HAP-1 (cell line): ENCODE measurements at regions not wholly inside any gene's neighbourhood (a gene's known extent, or its start where the extent isn't known, plus 50 kb on each side); places are given as distances from the start of the nearest gene placed in this dataset.
A peak's percentile ranks its signal among the peaks of the same experiment; 100 is the strongest.

Experiments
- DNase-seq, 2 experiments: peaks; one replicate each; pipeline ENCODE4 v3.0.0-alpha.2; 2016 to 2020; ENCODE audit warnings: low spot score in 2 of 2
- H3K27me3 ChIP-seq: fragments of 250-450 bp; sonication (Bioruptor Pico); 2 replicates; pipeline ENCODE4 v1.5.1; 2020; ENCODE audit warnings: low read depth, mild to moderate bottlenecking, moderate library complexity
- H3K36me3 ChIP-seq: fragments of 250-450 bp; sonication (Bioruptor Pico); replicated peaks from 2 replicates; pipeline ENCODE4 v1.5.1; 2020; ENCODE audit warnings: mild to moderate bottlenecking
- H3K4me1 ChIP-seq: fragments of 250-450 bp; sonication (Bioruptor Pico); 2 replicates; pipeline ENCODE4 v1.5.1; 2020; ENCODE audit warnings: mild to moderate bottlenecking
- H3K4me3 ChIP-seq: fragments of 250-450 bp; sonication (Bioruptor Pico); 2 replicates; pipeline ENCODE4 v1.5.1; 2020; ENCODE audit warnings: mild to moderate bottlenecking, moderate library complexity
- H3K9me3 ChIP-seq: fragments of 250-450 bp; sonication (Bioruptor Pico); 2 replicates; pipeline ENCODE4 v1.5.1; 2020; ENCODE audit warnings: mild to moderate bottlenecking, moderate library complexity
- in situ Hi-C: fragments of 300-500 bp; cut with MboI; formaldehyde crosslinking; loops from 3 replicates; pipeline ENCODE4 v1.14.3; 2020; ENCODE audit warnings: low sequenced_read_pairs, inconsistent platforms, mixed read lengths

GRCh38 chr3:115438799-115439198 lies 184.5 kb upstream of the GAP43 start:
- DNase-seq = no peak
- Histone ChIP-seq H3K4me1 (no peaks in the 10 kb centered on the region), H3K27me3 (no peaks in the 10 kb centered on the region), H3K9me3 (no peaks in the 10 kb centered on the region), H3K36me3 (no peaks in the 10 kb centered on the region), H3K4me3 (no peak overlapping the region)
- in situ Hi-C loops = no loop called here

DNA sequence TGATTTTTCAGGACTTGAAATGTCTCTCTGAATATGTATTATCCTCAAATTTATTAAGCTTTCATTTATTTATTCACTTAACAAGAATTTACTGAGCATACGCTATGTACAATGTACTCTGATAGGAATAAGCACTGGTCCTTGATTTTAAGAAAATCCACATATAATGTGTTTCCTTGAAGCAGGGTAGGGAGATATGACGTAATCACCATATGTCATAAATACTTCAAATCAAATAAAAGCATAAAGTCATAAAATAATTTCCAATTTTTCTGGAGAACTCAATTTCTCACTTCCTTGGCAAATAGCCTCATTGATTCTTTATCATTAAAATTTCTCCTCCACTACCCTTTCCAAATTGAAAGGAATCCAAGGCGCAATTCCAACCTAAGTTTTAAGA lies 177.8 kb upstream of the GAP43 start:
- DNase-seq = no peak
- no peaks in the 10 kb centered on the region for H3K4me1 ChIP-seq
- no peaks in the 10 kb centered on the region for H3K27me3 ChIP-seq
- H3K4me3 ChIP-seq = no peak overlapping the region
- no peaks in the 10 kb centered on the region for H3K36me3 ChIP-seq
- in situ Hi-C loops = no loop called here
- H3K9me3 ChIP-seq = no peaks in the 10 kb centered on the region

DNA sequence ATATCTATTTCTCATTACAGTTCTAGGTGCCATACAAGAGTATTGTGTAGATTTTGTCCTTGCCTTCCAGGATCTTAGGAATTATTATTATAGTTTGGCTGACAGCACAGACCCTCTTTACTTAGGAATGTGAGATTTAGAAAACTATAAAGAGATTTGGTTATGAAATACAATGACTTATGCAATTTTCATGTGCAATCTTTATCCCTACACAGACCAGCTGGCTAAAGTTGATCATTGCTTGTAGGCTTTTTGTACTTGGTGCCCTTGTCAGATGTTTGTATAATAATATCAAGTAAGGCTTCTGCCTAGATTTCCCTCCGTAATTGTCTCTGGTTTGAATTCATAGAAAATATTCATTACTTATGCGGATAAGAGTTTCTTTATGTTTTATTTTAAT lies 174.5 kb upstream of the GAP43 start:
- Histone ChIP-seq H3K9me3 (no peaks in the 10 kb centered on the region), H3K4me1 (peaks cover 3% of the 10 kb centered on the region; the same call in 1 of the 2 replicates), H3K27me3 (no peaks in the 10 kb centered on the region), H3K4me3 (no peak overlapping the region), H3K36me3 (no peaks in the 10 kb centered on the region)
- in situ Hi-C loops = no loop called here
- DNase-seq = no peak

DNA sequence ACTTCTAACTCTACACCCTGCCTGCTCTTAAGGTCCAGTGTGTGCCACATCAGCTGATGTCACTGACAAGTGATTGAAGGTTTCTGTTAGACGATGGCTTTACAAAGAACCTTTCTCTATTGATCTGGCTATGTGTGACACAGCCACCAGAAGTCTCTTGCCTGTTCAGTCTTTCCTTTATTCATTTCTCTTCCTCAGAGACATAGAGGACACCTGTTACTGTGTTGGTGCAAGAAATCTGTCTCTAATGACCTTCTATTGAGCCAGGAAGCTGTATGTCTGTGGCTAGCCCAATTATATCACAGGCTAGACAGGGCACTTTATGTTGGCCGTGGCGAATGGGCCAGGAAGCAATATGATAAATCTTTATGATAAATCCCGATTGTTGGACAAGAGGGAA lies 173.3 kb upstream of the GAP43 start:
- in situ Hi-C loops = no loop called here

DNA sequence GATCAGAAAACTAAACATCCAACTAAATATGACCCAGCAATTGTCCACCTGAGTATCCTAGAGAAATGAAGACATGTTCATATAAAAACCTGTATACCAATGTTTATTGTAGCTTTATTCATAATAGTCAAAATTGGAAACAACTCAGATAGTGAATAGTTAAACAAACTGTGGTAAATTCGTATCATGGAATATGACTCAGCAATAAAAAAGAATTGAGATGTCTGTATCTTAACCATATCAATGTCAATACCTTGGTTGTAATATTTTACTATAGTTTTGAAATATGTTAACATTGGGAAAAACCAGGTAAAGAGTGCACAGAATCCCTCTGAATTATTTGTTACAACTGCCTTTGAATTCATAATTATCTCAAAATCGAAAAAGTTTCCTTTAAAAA lies 159.3 kb upstream of the GAP43 start:
- in situ Hi-C loops = no loop called here
- no peaks in the 10 kb centered on the region for H3K27me3 ChIP-seq
- H3K36me3 ChIP-seq = no peaks in the 10 kb centered on the region
- H3K9me3 ChIP-seq = peaks cover 3% of the 10 kb centered on the region
- no peak for DNase-seq
- no peak overlapping the region for H3K4me3 ChIP-seq
- no peaks in the 10 kb centered on the region for H3K4me1 ChIP-seq

More for the DNA sequence above, 173.3 kb upstream of the GAP43 start:
- Histone ChIP-seq H3K36me3 (no peaks in the 10 kb centered on the region), H3K4me3 (no peak overlapping the region), H3K4me1 (peaks cover 10% of the 10 kb centered on the region; the same call in 1 of the 2 replicates), H3K9me3 (no peaks in the 10 kb centered on the region), H3K27me3 (no peaks in the 10 kb centered on the region)
- DNase-seq = no peak

DNA sequence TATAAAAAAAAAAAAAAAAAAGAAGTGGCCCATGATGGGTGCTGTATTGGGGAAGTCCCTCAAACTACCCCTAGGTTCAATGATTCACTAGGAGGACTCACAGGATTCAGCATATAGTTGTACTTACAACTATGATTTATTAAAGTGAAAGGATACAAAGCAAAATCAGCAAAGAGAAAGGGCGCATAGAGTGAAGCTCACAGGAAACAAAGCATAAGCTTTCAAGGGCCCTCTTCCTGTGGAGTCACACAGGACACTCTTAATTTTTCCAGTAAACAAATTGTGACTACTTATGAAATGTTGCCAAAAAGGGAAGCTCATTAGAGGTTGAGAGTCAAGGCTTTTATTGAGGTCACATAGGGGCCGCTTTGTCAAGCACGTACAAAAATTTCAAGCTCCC lies 153.7 kb upstream of the GAP43 start:
- Histone ChIP-seq H3K27me3 (no peaks in the 10 kb centered on the region), H3K4me1 (peaks cover 4% of the 10 kb centered on the region; the same call in 1 of the 2 replicates), H3K4me3 (no peak overlapping the region), H3K36me3 (no peaks in the 10 kb centered on the region), H3K9me3 (no peaks in the 10 kb centered on the region)
- DNase-seq = no peak
- in situ Hi-C loops = no loop called here

- Histone ChIP-seq H3K36me3 (no peaks in the 10 kb centered on the region), H3K4me3 (no peak overlapping the region), H3K9me3 (no peaks in the 10 kb centered on the region), H3K4me1 (peaks cover 4% of the 10 kb centered on the region; the same call in 1 of the 2 replicates), H3K27me3 (no peaks in the 10 kb centered on the region)
- in situ Hi-C loops = no loop called here
- DNase-seq = peak in 1 of 2 experiments; percentile 11
Observed at GRCh38 chr3:115470254-115470653, 153.1 kb upstream of the GAP43 start.

DNA sequence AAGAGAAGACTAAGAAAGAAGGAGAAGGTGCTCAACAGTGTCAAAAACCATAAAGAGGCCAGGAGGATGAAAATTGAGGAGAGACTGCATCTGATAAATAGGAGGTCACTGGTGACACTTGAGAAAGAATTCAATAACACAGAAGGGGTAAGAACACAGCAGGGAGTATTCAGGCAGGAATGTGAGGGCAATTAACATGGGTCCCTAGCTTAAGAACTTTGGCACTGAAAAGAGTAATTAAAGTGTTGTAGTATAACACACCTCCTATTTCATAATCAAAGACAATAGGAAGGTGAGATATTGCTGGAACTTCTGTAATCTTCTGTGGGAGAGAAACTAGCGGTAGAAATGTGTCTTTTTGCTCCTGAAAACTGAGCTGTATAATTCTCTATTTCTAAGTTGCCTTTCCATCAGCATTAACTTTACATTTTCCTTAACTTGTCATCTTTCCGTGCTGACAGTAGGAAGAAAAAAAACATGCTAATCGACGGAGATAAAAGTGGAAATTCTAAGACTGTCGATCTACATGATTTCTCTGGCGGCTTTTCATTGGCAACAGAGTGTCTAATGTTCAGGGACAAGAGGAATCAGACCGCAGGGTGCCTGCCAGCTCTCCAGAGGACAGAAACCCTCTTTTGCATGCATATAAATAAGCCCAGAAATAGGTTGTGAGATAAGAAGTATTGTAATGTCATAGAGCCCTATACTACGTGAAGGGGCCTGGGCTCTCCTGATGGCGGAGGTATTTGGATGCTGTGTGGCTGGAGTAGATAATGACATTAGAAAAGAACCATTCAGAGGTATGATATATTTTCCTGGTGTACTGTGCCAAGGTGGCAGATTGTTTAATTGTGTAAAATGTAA lies 147.9 kb upstream of the GAP43 start:
- no peaks in the 10 kb centered on the region for H3K9me3 ChIP-seq
- no peaks in the 10 kb centered on the region for H3K27me3 ChIP-seq
- H3K4me1 ChIP-seq = peaks cover 4% of the 10 kb centered on the region; the same call in 1 of the 2 replicates
- no peak overlapping the region for H3K4me3 ChIP-seq
- in situ Hi-C loops = no loop called here
- no peaks in the 10 kb centered on the region for H3K36me3 ChIP-seq
- DNase-seq = no peak

GRCh38 chr3:115476472-115476871 lies 146.8 kb upstream of the GAP43 start:
- in situ Hi-C loops = no loop called here
- DNase-seq = no peak
- H3K4me1 ChIP-seq = peaks cover 2% of the 10 kb centered on the region; the same call in 1 of the 2 replicates
- no peaks in the 10 kb centered on the region for H3K27me3 ChIP-seq
- no peaks in the 10 kb centered on the region for H3K36me3 ChIP-seq
- H3K4me3 ChIP-seq = no peak overlapping the region
- H3K9me3 ChIP-seq = no peaks in the 10 kb centered on the region

- Histone ChIP-seq H3K36me3 (no peaks in the 10 kb centered on the region), H3K9me3 (no peaks in the 10 kb centered on the region), H3K4me3 (no peak overlapping the region), H3K27me3 (no peaks in the 10 kb centered on the region), H3K4me1 (no peaks in the 10 kb centered on the region)
- in situ Hi-C loops = no loop called here
- DNase-seq = no peak
Observed at GRCh38 chr3:115478359-115478758, 145.0 kb upstream of the GAP43 start.

- no peak for DNase-seq
- H3K36me3 ChIP-seq = no peaks in the 10 kb centered on the region
- H3K4me1 ChIP-seq = no peaks in the 10 kb centered on the region
- in situ Hi-C loops = no loop called here
- H3K9me3 ChIP-seq = no peaks in the 10 kb centered on the region
- no peak overlapping the region for H3K4me3 ChIP-seq
- H3K27me3 ChIP-seq = no peaks in the 10 kb centered on the region; the same call in 1 of the 2 replicates
Observed at GRCh38 chr3:115486880-115487279, 136.4 kb upstream of the GAP43 start.

DNA sequence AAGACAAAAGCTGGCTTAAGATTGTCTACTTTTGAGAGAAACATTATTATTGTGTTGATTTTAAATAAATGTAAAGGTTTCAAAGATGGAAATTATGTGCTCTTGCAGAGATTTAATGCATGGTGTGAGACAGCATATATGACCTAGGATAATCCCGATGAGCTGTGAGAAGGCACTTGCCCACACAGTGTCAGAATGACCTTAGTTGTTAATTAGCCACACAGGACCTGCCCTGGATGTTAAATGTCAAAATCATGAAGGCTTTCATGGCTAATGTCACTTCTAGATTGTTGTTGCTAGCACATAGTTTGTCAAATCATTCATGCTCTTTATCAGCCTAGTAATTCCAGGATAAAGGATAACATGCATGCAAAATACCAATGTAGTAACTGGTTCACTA lies 135.3 kb upstream of the GAP43 start:
- in situ Hi-C loops = no loop called here

GRCh38 chr3:115488409-115488808 lies 134.9 kb upstream of the GAP43 start:
- in situ Hi-C loops = no loop called here
- H3K36me3 ChIP-seq = no peaks in the 10 kb centered on the region
- H3K4me3 ChIP-seq = no peak overlapping the region
- H3K4me1 ChIP-seq = no peaks in the 10 kb centered on the region; the same call in 1 of the 2 replicates
- no peaks in the 10 kb centered on the region; the same call in 1 of the 2 replicates for H3K27me3 ChIP-seq
- no peak for DNase-seq
- no peaks in the 10 kb centered on the region for H3K9me3 ChIP-seq

More for the DNA sequence above, 135.3 kb upstream of the GAP43 start:
- Histone ChIP-seq H3K4me1 (no peaks in the 10 kb centered on the region), H3K36me3 (no peaks in the 10 kb centered on the region), H3K27me3 (no peaks in the 10 kb centered on the region; the same call in 1 of the 2 replicates), H3K4me3 (no peak overlapping the region), H3K9me3 (no peaks in the 10 kb centered on the region)
- DNase-seq = no peak

DNA sequence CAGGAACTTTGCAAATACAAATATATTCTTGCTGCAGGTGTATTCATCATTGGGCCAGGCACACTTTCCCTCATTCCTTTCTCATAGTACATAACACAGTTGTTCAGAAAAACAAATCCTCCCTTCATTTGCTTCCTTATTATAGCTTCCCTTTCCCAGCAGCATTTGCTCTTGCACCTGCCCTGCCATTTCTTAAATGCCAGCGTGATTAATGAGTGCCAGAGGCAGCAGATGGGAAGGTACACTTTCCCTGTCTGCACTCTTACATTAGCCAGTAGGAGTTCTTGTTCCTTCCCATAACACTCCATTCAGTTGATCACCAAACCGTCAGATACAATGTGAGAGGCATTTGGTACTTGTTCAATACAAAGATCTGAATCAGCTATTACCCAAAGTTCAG lies 128.5 kb upstream of the GAP43 start:
- H3K9me3 ChIP-seq = no peaks in the 10 kb centered on the region

More for the DNA sequence above, 128.5 kb upstream of the GAP43 start:
- H3K27me3 ChIP-seq = no peaks in the 10 kb centered on the region
- in situ Hi-C loops = no loop called here
- H3K36me3 ChIP-seq = no peaks in the 10 kb centered on the region
- H3K4me3 ChIP-seq = no peak overlapping the region
- peaks cover 4% of the 10 kb centered on the region for H3K4me1 ChIP-seq
- DNase-seq = no peak
